ENCODE measurements at regions not wholly inside any gene's neighbourhood (a gene's known extent, or its start where the extent isn't known, plus 50 kb on each side); places are given as distances from the start of the nearest gene placed in this dataset.
"Not testable (repeated sequence)": the region's sequence is repeated elsewhere in the genome, so short reads cannot be mapped to it uniquely, and the experiment has no call there.

DNA sequence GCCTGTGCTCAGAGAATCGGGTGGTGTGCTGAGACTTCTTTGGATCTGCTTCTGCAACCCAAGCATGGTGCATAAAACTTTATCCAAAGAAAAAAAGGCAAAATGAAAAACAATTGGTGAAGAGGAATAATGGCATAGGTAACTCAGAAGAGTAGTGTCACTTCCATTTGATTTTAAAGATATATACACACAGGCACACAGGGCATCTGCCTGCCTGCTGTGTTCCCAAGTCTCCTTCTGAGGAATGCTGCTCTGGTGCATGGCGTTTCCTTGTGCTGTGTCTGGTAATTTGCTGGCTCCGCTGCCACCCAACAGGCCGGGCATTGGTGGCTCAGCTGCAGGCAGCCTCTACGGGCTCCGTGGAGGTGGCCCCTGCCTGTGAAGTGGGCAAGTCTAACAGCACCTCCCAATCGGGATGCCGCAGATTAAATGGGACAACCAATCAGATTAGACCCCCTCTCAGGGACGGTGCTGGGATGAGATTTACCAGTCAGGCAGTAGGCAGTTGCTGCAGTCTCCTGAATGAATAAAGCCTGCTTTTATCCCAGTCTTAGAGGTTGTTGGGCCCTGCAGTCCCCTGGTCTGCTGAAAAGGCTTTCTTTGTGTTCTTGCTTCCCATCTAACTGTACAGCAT lies 253.7 kb upstream of the RASGRP1 start:
- no peak for DNase-seq

GRCh38 chr15:38819387-38819950 lies 254.9 kb upstream of the RASGRP1 start:
- DNase-seq, result no peak

GRCh38 chr15:38823263-38823662 lies 258.6 kb upstream of the RASGRP1 start:
- DNase-seq, result no peak

DNA sequence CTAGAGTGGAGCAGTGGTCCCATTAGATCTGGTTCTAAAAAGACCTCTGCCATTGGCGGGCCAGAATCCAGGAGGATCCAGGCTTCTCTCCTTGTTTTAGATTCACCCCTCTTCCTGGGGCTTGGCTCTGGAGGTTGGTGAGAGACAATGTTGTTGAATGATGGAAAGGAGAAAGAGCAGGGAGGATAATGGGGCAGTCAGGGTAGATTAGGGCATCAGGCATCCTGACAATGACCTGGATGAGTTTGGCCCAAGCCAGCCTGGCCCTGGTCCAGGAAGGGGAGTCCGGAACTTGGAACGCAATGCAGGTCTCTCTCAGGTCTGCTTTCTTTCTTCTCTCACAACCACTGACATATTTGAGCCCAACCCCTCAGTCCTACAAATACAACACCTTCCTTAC lies 260.1 kb upstream of the RASGRP1 start:
- DNase-seq, result no peak

DNA sequence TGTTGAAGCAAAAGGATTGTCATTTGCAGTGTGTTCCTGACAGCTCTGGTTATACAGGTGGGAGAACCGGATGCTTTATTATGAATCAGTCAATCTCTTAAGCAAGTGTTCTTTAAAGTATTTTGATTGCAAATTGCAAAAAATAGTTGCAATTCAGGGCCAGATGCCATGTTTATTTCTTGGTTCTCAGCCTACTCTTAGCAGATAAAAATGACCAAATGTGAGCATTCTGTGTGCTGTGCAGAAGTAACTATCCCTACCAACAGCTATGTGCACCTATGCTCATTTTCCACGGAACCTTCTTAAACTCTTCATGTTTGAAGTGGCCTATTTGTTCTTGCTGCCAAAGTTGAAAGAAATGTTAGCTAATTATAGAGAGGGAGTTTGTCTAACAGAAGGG lies 262.3 kb upstream of the RASGRP1 start:
- DNase-seq, result no peak

DNA sequence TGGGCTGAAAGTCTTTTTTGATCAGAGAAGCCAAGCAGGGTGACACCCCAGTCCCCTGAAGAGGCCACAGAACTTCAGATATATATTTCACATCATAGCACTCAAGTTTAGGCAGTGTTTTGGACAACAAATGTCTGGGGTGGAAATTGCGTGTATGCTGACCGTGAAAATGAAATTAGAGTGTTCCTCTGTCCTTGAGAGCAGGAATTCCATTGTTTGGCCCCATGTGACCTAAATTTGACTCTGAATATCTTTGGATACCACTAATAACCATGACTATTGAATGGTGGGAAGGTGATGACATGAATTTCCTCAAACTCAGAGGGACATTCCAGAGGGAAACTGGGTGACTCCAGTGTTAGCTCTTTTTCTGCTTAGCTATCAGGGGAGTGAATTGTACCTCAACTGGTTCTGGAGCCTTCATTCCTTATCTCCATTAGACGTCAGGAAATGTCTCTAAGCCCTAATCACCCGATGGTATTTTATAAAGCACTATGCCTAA lies 263.5 kb upstream of the RASGRP1 start:
- peak; percentile 89 for DNase-seq

- no peak for DNase-seq
These were observed 264.5 kb upstream of the RASGRP1 start for GRCh38 chr15:38829086-38829485.

DNA sequence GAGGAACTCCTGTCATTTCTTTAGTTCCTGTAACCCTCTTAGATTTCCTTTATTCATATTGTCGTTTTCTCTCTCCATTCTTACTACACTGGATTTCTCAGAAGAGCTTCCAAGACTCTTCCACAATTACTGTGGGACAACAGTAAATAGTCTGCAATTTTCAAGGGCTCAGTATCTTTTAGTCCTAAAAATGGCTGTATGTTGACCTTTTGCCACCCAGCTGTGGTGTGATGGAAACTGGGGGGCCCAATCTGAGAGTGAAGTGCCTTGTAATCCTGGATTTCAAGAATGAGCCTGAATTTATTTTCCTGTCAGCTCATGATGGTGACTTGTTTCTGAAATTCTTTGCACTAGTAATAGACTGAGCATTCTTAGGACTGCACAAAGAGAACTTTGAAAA lies 277.6 kb upstream of the RASGRP1 start:
- no peak for DNase-seq

- peak; percentile 90 for DNase-seq
These were observed 278.5 kb upstream of the RASGRP1 start for GRCh38 chr15:38843051-38843501.

DNA sequence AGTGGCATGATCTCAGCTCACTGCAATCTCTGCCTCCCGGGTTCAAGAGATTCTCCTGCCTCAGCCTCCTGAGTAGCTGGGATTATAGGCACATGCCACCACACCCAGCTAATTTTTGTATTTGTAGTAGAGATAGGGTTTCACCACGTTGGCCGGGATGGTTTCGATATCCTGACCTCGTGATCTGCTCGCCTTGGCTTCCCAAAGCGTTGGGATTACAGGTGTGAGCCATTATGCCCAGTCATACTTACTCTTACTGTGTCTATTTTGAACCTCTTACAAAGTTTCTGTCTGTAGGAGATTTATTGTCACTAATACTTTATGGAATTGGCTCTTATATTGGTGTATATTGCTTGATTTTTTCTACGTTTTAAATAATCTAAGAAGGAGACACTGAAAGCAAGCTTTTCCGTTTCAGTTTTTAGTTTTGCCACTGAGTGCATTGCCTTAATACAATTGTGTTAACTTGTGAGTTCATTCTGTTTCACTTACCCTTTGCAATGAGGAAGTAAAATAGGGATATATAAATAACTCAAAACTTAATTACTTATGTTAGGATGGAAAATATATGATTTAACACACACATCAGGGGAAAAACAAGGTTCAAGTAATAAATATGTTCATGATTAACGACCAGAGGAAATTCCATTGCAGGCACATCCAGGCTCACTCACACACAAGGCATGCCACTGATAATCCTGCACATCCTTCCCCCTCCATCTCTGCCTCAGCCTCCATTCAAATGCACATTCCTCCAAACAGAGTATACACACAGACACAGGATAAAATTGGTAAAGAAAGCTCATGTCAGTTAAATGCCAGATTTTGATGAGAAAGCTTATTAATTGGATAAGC lies 279.3 kb upstream of the RASGRP1 start:
- peak; percentile 99 for DNase-seq

- DNase-seq, result peak; percentile 88
These were observed 280.1 kb upstream of the RASGRP1 start for GRCh38 chr15:38844736-38845135.

DNA sequence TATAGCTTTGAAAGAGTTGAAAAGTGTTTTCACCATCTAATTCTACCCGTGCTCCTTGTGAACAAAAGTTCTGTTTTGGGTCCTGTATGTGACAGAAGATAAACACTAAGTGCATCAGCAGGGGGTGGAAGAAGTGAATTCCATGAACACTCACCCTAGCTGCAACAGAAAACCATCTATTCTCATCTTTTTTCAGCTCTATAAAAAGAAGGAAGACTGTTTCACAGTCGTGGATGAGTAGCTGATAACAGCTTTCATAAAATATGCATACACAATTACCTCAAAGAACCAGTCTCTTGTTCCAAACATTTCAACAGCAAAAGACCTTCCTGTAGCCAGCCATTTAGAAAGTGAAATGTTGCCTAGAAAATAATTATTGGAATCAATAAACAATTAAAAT lies 281.7 kb upstream of the RASGRP1 start:
- peak; percentile 73 for DNase-seq

DNA sequence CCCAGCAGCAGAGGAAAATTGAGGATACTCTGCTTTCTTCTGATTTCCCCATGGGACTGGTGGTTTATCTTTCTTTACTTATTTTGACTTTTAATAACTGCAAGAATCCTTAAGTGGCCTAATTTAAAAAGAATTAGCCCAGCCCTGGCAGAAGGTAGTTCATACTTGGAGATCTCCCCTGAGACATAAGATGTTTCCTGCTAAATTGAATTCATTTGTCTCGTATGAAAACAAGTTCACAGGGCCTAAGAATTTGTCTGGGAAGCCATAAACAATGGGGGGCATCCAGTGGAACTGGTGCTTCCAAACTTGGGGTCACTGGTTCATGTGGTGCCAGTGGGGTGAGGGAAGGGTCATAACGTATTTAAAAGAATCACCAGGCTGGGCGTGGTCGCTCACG lies 283.1 kb upstream of the RASGRP1 start:
- DNase-seq, result no peak

GRCh38 chr15:38849046-38849445 lies 284.4 kb upstream of the RASGRP1 start:
- peak; percentile 81 for DNase-seq

- not testable (repeated sequence) for DNase-seq
These were observed 287.6 kb upstream of the RASGRP1 start for GRCh38 chr15:38852188-38852587.

DNA sequence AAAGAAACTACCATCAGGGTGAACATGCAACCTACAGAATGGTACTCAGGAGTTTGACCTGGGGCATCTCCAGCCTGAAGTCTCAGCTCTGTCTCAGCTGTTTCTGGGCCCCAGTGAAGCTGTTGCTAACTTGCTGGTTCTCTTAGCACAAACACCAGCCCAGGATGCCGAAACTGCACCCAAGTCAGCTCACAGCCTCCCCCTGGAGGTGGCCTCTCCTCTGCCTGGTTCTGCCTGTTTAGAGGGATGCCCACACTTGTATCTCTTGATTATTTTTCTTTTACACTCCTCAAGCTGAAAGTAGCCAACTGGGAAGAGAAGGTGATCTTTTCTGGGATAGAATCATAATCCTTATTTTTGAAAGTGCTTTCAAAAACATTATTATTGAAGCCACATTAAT lies 289.0 kb upstream of the RASGRP1 start:
- DNase-seq, result no peak

- DNase-seq, result peak; percentile 72
These were observed 289.9 kb upstream of the RASGRP1 start for GRCh38 chr15:38854506-38854905.

GRCh38 chr15:38857814-38858213 lies 293.2 kb upstream of the RASGRP1 start:
- no peak for DNase-seq

- DNase-seq, result no peak
These were observed 295.0 kb upstream of the RASGRP1 start for GRCh38 chr15:38859574-38859973.

- DNase-seq, result peak; percentile 48
These were observed 295.6 kb upstream of the RASGRP1 start for GRCh38 chr15:38860253-38860652.

- peak; percentile 48 for DNase-seq
These were observed 296.1 kb upstream of the RASGRP1 start for GRCh38 chr15:38860674-38861073.

DNA sequence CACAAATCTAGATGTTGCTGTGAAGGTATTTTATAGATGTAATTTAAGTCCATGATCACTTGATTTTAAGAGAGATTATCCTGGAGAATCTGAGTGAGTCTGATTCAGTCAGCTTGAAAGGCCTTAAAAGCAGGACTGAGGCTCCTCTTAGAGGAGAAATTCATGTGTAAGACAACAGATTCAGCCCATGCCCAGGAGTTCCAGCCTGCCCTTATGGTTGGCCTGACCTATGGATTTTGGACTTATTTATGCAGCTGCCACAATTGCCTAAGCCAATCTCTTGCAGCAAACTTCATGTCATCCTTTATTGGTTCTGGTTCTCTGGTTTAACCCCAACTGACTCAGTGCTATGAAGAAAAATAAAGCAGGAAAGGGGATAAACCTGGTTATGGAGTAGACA lies 296.5 kb upstream of the RASGRP1 start:
- DNase-seq, result no peak

DNA sequence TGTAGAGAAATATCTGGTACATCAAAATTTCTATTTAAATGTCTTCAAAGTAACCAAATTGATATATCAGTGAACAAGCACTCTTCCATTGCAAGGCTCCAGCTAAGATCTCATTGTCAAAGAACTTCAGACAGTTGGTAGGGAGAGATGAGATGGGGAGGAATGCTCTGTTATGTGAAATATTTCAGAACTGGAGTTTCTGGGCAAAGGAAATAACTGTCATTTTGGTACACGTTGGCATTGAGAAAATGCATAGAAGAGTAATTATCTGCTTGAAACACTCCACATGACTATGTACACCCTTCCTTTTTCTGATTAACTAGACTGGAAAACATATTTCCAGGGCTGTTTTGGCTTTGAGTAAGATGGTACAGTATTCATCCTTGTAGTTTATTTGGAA lies 297.5 kb upstream of the RASGRP1 start:
- DNase-seq, result no peak

DNA sequence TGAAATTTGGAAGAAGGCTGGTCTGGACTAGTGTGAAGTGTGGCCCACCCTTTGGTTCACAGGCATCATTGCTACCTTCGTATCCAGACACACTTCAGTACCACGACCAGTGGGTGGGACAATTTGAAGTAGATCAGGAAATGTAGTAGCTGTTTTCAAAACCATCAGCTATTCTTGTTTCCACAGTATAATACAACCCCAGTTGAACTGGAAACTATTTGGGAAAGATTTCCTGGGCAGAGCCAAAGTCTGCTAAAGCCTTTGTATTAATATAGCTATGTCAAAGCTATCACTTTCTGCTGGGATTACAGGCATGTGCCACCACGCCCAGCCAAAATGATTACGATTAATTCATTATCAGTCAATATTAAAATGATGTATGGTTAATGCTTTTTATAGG lies 298.8 kb upstream of the RASGRP1 start:
- DNase-seq, result no peak
